GM12872 (cell line): ENCODE measurements at regions not wholly inside any gene's neighbourhood (a gene's known extent, or its start where the extent isn't known, plus 50 kb on each side); places are given as distances from the start of the nearest gene placed in this dataset.

Experiments used
- TF ChIP-seq, protein P1 (sequence below): IDR thresholded peaks from 3 replicates; pipeline ENCODE4 v1.5.1; 2011; ENCODE audit warnings: low read depth, mild to moderate bottlenecking, low read length, moderate library complexity; ENCODE audit not compliant: insufficient read depth

DNA sequence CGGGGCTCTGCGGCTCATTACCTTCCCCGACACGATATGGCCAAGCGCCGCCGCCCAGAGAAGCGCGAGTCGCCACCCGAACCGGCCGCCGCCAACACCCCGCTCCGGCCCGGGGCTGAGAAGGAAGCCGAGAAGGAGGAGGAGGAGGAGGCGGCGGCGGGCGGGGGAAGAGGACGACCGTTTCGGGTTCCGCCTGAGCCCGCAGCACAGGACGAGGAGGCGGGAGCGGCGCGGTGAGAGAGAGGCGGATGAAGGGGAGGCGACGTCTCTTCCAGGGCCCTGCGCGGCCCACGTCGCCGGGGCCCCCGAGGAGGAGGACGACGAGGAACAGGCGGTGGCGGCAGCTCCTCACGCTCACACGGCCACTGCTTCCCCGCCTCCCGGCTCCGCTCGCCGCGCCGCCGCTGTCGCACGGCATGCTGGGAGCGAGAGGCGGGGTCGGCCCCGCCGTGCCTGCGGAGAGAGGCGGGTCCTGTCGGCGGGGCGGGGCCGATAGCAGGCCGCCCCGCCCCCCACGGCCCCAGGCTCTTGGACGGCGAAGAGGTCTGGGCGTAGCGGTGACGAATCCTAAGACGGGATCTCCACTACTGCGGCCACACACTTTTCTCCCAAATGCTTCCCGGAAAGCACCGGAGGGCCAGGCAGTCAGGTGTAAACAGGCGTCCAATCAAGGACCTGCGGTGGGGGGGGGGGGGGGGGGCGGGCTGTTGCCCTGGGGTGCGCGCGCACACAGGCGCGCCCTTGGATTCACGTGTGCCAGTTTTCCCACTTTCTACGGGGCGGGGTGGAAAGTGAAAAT is 97.3 kb upstream of the METTL9 start:
- TF ChIP-seq, protein P1, sequence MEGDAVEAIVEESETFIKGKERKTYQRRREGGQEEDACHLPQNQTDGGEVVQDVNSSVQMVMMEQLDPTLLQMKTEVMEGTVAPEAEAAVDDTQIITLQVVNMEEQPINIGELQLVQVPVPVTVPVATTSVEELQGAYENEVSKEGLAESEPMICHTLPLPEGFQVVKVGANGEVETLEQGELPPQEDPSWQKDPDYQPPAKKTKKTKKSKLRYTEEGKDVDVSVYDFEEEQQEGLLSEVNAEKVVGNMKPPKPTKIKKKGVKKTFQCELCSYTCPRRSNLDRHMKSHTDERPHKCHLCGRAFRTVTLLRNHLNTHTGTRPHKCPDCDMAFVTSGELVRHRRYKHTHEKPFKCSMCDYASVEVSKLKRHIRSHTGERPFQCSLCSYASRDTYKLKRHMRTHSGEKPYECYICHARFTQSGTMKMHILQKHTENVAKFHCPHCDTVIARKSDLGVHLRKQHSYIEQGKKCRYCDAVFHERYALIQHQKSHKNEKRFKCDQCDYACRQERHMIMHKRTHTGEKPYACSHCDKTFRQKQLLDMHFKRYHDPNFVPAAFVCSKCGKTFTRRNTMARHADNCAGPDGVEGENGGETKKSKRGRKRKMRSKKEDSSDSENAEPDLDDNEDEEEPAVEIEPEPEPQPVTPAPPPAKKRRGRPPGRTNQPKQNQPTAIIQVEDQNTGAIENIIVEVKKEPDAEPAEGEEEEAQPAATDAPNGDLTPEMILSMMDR, result no peak

DNA sequence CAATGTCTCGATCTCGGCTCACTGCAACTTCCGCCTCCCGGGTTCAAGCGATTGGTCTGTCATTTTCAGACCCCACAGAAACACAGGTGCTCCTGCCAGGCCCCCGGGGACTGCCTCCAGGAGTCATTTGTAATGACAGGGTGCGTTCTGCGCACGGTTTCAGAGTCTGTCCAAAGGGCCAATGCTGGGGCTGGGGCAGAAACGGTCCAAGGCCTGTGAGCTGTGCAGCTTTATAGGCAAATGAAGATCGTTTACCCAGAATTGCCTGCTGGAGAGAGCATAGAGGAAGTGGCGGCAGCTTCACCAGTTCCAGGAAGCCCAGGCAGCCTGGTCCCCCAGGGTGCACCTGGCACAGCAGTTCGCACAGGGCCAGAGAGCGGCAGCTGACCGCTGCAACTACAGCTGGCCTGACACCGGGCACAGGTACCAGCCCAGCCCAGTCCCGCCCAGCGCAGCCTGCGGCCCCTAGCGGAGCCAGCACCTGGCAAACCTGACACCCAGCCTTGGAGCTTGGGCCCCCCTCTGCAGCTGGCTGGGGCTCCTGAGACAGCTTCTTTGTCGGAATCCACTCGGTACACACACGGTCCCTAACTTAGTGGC is 92.4 kb upstream of the METTL9 start:
- TF ChIP-seq, protein P1, result peak; percentile 18; the same call in 1 of the 3 replicates

DNA sequence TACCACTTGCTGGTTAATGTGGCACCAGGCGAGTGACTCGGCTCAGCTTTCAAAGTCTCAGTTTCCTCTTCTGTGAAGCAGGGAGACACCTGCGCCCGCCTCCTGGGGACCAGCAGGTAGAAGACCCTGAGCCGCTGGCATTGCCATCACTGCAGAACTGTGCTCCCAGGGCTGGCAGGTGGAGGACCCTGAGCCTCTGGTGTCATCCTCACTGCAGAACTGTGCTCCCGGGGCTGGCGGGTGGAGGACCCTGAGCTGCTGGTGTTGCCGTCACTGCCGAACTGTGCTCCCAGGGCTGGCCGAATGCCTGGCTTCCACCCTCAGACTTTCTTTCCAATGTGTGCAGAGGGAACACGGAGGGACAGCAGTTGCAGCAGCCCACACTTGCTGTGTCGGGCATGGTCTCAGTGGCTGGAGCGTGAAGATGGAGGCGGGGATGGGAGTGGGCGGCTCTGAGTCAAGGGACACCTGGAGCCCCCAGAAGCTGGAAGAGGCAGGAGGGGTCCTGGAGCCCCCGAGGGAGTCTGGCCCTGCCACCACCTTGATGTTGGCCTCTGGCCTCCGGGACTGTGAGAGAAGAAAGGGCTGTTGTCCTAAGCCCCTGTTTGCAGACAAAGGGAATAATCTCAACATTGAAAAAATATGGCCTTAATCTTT is 75.8 kb upstream of the METTL9 start:
- TF ChIP-seq, protein P1, result no peak

DNA sequence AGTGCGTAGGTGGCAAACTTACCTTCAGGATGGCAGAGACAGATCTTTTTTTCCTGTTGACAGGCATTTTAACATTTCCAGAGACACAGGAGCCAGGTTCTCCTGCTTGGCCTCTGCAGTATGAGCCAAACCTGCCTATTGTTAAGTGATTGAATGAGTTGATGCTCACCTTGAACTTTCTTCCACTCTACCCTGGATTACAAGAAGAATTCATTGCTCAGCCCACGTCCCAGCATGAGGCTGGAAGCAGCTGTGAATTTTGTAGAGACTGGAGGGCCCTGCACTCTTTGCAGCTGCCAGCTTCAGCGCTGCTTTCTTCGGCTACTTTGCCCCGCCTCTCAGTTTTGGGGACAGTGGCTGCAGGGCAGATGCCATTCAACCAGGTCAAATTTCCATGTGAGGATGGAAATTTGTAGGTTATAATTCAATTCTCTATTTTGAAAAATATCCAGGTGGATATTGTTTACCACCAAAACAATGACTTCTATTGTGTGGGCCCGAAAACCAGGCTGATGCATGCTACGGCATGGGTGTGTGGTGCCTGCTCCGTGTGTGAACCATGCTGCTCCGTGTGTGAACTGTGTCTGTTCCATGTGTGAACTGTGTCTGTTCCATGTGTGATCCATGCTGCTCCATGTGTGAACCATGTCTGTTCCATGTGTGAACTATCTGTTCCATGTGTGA is 75.2 kb upstream of the METTL9 start:
- TF ChIP-seq, protein P1, result no peak

DNA sequence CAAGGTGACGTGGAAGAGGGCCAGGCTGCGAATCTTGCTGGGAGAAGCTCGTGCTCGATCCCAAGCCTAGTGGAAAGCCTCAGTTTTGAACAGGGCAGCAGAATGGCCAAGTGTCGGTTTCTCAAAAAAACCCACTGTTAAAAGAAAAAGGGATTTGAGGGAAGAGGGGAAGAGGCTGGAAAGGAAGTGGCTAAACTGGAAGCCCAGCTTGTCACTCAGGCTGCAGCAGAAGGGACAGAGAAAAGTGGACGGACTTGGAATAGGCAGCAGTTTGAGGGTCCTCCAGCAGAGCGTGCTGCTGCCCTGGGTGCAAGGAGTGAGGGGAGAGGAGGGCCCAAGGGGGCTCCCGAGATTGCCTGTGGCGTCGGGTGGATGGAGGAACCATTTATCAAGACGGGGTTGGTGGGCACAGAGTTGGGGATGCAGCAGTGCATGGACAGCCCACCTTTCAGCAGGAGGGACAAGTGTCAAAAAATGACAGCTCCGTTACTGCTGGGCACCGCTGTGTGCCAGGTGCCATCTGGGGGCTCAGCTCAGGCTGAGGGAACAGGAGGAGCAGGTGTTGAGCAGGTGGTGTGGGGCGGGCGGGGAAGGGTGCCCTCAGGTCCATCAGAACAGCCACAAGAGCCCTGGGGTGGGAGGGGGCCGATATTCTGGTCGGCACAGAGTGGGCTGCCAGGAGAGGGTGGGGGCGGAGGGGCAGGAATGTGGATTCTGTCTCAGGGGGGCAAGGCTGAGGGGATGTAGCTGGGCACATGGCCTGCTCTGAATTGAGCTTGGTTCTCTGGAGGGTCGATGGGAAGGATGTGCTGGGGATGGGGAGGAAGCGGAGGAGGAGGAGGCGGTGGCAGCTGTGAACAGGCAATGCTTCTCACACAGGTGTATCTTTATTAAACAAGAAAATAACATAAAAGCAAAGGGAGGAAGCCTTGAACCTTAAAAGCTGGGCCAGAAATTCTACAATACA is 73.1 kb upstream of the METTL9 start:
- TF ChIP-seq, protein P1, result 0 out of 3 replicates have a peak, but pooled peaks have one; percentile 9

DNA sequence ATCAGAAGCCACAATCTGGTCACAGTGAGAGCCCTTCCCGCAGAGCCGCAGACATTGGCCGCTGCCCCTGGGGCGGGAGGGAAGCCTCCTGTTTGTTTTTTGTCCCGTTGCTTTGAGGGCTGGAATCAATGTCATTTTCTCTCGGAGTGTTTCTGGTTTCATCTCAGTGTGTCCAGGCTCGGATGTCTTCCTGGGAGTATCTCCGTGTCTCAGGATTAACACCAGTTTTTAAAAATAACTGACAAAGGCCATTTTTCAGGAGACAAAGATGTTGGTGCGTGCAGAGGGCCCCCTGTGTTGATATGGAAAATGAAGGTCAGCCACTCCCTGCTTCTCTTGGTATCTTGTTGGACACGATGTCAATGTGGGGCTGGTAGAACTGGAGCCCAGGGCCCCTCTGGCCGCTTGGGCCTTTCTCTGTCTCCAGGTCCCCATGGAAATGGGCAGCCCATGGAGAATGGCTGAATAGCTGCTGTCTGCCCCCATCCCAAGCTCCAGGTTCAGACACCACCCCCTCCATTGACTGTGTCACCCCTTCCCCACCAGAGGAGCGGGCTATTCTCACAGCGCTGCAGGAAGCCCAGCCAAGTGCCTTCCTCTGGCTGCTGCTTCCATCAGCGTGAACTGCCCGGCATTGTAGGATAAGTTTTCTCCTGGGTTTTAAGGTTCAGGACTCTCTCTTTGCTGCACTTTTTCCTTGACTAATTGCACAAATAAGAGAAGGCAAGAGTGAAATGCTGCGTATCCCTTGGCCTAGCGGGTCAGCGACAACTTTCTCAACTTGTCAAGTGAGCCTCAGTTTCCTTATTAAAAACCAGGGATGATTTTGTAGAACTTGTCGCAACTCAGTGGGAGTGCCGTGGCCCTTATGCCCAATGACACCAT is 72.2 kb upstream of the METTL9 start:
- TF ChIP-seq, protein P1, result no peak
